Keratinocyte (primary cell): ENCODE measurements at regions not wholly inside any gene's neighbourhood (a gene's known extent, or its start where the extent isn't known, plus 50 kb on each side); places are given as distances from the start of the nearest gene placed in this dataset.

Experiments
- DNase-seq: peaks from one replicate; pipeline ENCODE4 v3.0.0-alpha.2; 2011; ENCODE audit warnings: low read depth, missing footprints, low spot score
- FAIRE-seq: peaks from 2 replicates; lab custom pipeline; 2011; peaks lifted over from hg19 to GRCh38; lab: Jason Lieb, UNC
- H2AFZ ChIP-seq: 2 replicates; pipeline ENCODE4 v1.6.0; 2012; ENCODE audit warnings: low read length, control low read depth, inconsistent platforms; ENCODE audit not compliant: control insufficient read depth
- H3K27ac ChIP-seq: 2 replicates; pipeline ENCODE4 v1.5.1; 2011; ENCODE audit warnings: low read length; ENCODE audit not compliant: control insufficient read depth, insufficient read depth
- H3K27me3 ChIP-seq: 3 replicates; pipeline ENCODE4 v1.6.0; 2011; ENCODE audit warnings: low read length; ENCODE audit not compliant: control insufficient read depth, insufficient read depth; ENCODE audit errors: extremely low read depth
- H3K36me3 ChIP-seq, 2 experiments: 2 replicates in 1 of 2; 3 replicates in 1 of 2; pipeline ENCODE4 v1.5.1; 2011; ENCODE audit warnings: low read length in 2 of 2, mild to moderate bottlenecking in 1 of 2; ENCODE audit not compliant: control insufficient read depth in 2 of 2, insufficient read depth in 2 of 2; ENCODE audit errors: extremely low read depth in 1 of 2
- H3K4me1 ChIP-seq: 3 replicates; pipeline ENCODE4 v1.5.1; 2011; ENCODE audit warnings: low read length; ENCODE audit not compliant: control insufficient read depth, insufficient read depth; ENCODE audit errors: extremely low read depth
- H3K4me2 ChIP-seq: 3 replicates; pipeline ENCODE4 v1.6.0; 2011; ENCODE audit warnings: low read depth, low read length; ENCODE audit not compliant: control insufficient read depth, insufficient read depth; ENCODE audit errors: extremely low read depth
- H3K4me3 ChIP-seq, 3 experiments: fragments of 200-600 bp in 1 of 3; sonication (generic) in 1 of 3; 2 replicates in 2 of 3; 3 replicates in 1 of 3; pipeline ENCODE4 v1.5.1; 2011 to 2016; ENCODE audit warnings: low read length in 3 of 3, mild to moderate bottlenecking in 3 of 3, control low read depth in 2 of 3, inconsistent platforms in 1 of 3, low read depth in 1 of 3, mixed read lengths in 1 of 3, mixed run types in 1 of 3, moderate library complexity in 1 of 3; ENCODE audit not compliant: control insufficient read depth in 2 of 3, insufficient read depth in 2 of 3; ENCODE audit errors: extremely low read depth in 1 of 3
- H3K79me2 ChIP-seq: 2 replicates; pipeline ENCODE4 v1.6.0; 2012; ENCODE audit warnings: low read length; ENCODE audit not compliant: control insufficient read depth, insufficient read depth
- H3K9ac ChIP-seq: 3 replicates; pipeline ENCODE4 v1.6.0; 2011; ENCODE audit warnings: low read length; ENCODE audit not compliant: control insufficient read depth, insufficient read depth; ENCODE audit errors: extremely low read depth
- H3K9me1 ChIP-seq: 3 replicates; pipeline ENCODE4 v1.6.0; 2011; ENCODE audit warnings: low read length; ENCODE audit not compliant: control insufficient read depth, insufficient read depth; ENCODE audit errors: extremely low read depth
- H3K9me3 ChIP-seq: 2 replicates; pipeline ENCODE4 v1.5.1; 2012; ENCODE audit warnings: low read depth, low read length; ENCODE audit not compliant: control insufficient read depth
- H4K20me1 ChIP-seq: 3 replicates; pipeline ENCODE4 v1.6.0; 2011; ENCODE audit warnings: low read length; ENCODE audit not compliant: control insufficient read depth, insufficient read depth; ENCODE audit errors: extremely low read depth
- CTCF ChIP-seq, 3 experiments: IDR thresholded peaks in 1 of 3; conservative IDR thresholded peaks in 1 of 3; optimal IDR thresholded peaks in 1 of 3; 2 replicates in 2 of 3; 3 replicates in 1 of 3; pipeline versions ENCODE3 to v1.5.1; 2011; ENCODE audit warnings: low read length in 3 of 3, mild to moderate bottlenecking in 3 of 3, moderate library complexity in 2 of 3, control low read depth in 1 of 3, inconsistent platforms in 1 of 3; ENCODE audit not compliant: insufficient read depth in 2 of 3; ENCODE audit errors: extremely low read depth in 1 of 3
- EZH2 ChIP-seq: IDR thresholded peaks from one replicate; pipeline ENCODE4 v1.6.1; 2012; ENCODE audit warnings: inconsistent platforms, mild to moderate bottlenecking, low read length, moderate library complexity
- dilution Hi-C: fragments of 300-500 bp; cut with MboI; formaldehyde crosslinking; loops from one replicate; pipeline ENCODE4 v1.7.0; 2020; ENCODE audit warnings: low sequenced_read_pairs; ENCODE audit not compliant: extremely low pct_ligation_motif_present

GRCh38 chr2:15778529-15779219 lies 161.7 kb upstream of the MYCN start:
- FAIRE-seq (no peak), DNase-seq (no peak)
- Histone ChIP-seq H3K4me2 (no peak overlapping the region), H2AFZ (no peak overlapping the region), H3K4me3 (no peak overlapping the region), H3K27me3 (no peaks in the 10 kb centered on the region), H3K9ac (no peak overlapping the region), H3K27ac (no peak overlapping the region), H4K20me1 (no peaks in the 10 kb centered on the region), H3K36me3 (no peaks in the 10 kb centered on the region), H3K4me1 (no peaks in the 10 kb centered on the region), H3K79me2 (no peaks in the 10 kb centered on the region), H3K9me3 (no peaks in the 10 kb centered on the region), H3K9me1 (no peaks in the 10 kb centered on the region)
- dilution Hi-C loops, result no loop called here
- TF ChIP-seq EZH2 (no peak), CTCF (optimal IDR thresholded peaks at IDR 0.05 in 1 of 3, IDR thresholded peaks at IDR 0.05 in 1 of 3, conservative IDR thresholded peaks at IDR 0.05 in 1 of 3; ENCODE audit: extremely low read depth in 1 of 3, insufficient read depth in 2 of 3, low read length in 3 of 3) (no peak)

- H3K4me3 ChIP-seq, result no peak overlapping the region
- no peak for FAIRE-seq
These were observed 160.8 kb upstream of the MYCN start for GRCh38 chr2:15779381-15780041.

More at GRCh38 chr2:15779381-15780041, 160.8 kb upstream of the MYCN start:
- Histone ChIP-seq H3K9me3 (no peaks in the 10 kb centered on the region), H2AFZ (no peak overlapping the region), H3K4me2 (no peak overlapping the region), H4K20me1 (no peaks in the 10 kb centered on the region), H3K9ac (no peak overlapping the region), H3K36me3 (no peaks in the 10 kb centered on the region), H3K27me3 (no peaks in the 10 kb centered on the region), H3K79me2 (no peaks in the 10 kb centered on the region), H3K4me1 (no peaks in the 10 kb centered on the region), H3K9me1 (no peaks in the 10 kb centered on the region), H3K27ac (no peak overlapping the region)
- DNase-seq, result no peak
- dilution Hi-C loops, result no loop called here
- no peak for TF ChIP-seq EZH2
- TF ChIP-seq CTCF (optimal IDR thresholded peaks at IDR 0.05 in 1 of 3, IDR thresholded peaks at IDR 0.05 in 1 of 3, conservative IDR thresholded peaks at IDR 0.05 in 1 of 3; ENCODE audit: extremely low read depth in 1 of 3, insufficient read depth in 2 of 3, low read length in 3 of 3), result no peak
